Stimulated activated memory B cell treated with anti-CD40 and anti-IgM and Interleukin-4, amounts not matched to agents 10 μg/mL and 1 μg/mL and 100 μg/mL, for 72 hours (primary cell): ENCODE measurements at regions not wholly inside any gene's neighbourhood (a gene's known extent, or its start where the extent isn't known, plus 50 kb on each side); places are given as distances from the start of the nearest gene placed in this dataset.

ENCODE experiments used
- ATAC-seq: fragments of 150-1000 bp; cut with Tn5 transposase; 2 replicates; pipeline ENCODE4 v1.10.0; 2021
- H3K27ac Mint-ChIP-seq: one replicate; pipeline ENCODE4 v1.8.0; 2022; ENCODE audit warnings: mild to moderate bottlenecking, mixed read lengths
- H3K27me3 Mint-ChIP-seq: one replicate; pipeline ENCODE4 v1.8.0; 2022; ENCODE audit warnings: mixed read lengths
- H3K36me3 Mint-ChIP-seq: one replicate; pipeline ENCODE4 v1.8.0; 2022; ENCODE audit warnings: mixed read lengths
- H3K4me1 Mint-ChIP-seq: one replicate; pipeline ENCODE4 v1.8.0; 2022; ENCODE audit warnings: mixed read lengths
- H3K4me3 Mint-ChIP-seq: one replicate; pipeline ENCODE4 v1.8.0; 2022; ENCODE audit warnings: mild to moderate bottlenecking, moderate library complexity, mixed read lengths
- H3K9me3 Mint-ChIP-seq: one replicate; pipeline ENCODE4 v1.8.0; 2022; ENCODE audit warnings: mixed read lengths

GRCh38 chr2:6398421-6398820 is 467.3 kb downstream of the CMPK2 start:
- H3K36me3 Mint-ChIP-seq, result no peaks in the 10 kb centered on the region
- no peaks in the 10 kb centered on the region for H3K27me3 Mint-ChIP-seq
- no peak overlapping the region for H3K4me3 Mint-ChIP-seq
- peaks cover 4% of the 10 kb centered on the region for H3K9me3 Mint-ChIP-seq
- no peaks in the 10 kb centered on the region for H3K4me1 Mint-ChIP-seq
- ATAC-seq, result no peak
- H3K27ac Mint-ChIP-seq, result no peak overlapping the region

DNA sequence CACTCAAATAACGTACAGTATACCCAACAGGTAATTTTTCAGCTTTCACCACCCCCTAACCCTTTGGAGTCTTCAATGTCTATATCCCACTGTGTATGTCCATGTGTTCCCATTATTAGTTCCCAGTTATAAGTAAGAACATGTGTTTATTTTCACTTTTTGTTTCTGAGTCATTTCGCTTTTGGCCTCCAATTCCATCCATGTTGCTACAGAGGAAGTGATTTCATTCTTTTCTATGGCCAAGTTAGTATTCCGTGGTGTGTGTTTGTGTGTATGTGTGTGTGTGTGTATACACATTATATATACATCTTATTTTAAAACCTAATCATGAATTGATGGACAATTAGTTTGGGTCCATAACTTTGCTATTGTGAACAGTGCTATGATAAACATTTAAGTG is 464.4 kb downstream of the CMPK2 start:
- Mint-ChIP-seq H3K4me1 (no peaks in the 10 kb centered on the region), H3K4me3 (no peak overlapping the region), H3K9me3 (peaks cover 3% of the 10 kb centered on the region), H3K27ac (no peak overlapping the region), H3K27me3 (no peaks in the 10 kb centered on the region), H3K36me3 (no peaks in the 10 kb centered on the region)
- ATAC-seq, result no peak

DNA sequence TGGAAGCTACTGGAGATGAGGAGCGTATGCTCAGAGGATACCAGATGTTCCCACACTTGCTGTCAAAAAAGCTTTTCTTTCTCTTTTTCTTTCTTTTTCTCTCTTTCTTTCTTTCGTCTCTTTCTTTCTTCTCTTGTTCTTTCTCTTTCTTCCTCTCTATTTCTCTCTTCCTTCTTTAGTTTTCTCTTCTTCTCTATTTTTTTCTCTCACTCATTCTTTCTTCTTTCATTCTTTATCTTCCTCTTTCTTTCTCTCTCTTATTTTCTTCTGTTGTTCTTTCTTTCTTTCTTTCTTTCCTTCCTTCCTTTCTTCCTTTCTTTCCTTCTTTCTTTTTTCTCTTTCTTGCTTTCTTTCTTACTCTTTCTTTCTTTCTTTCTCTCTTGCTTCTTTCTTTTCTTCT is 457.6 kb downstream of the CMPK2 start:
- Mint-ChIP-seq H3K36me3 (no peaks in the 10 kb centered on the region), H3K27me3 (no peaks in the 10 kb centered on the region), H3K9me3 (peaks cover 3% of the 10 kb centered on the region), H3K4me3 (no peak overlapping the region), H3K4me1 (no peaks in the 10 kb centered on the region), H3K27ac (no peak overlapping the region)
- no peak for ATAC-seq

- no peak overlapping the region for H3K4me3 Mint-ChIP-seq
- no peaks in the 10 kb centered on the region for H3K4me1 Mint-ChIP-seq
- H3K27ac Mint-ChIP-seq, result no peak overlapping the region
Measured at GRCh38 chr2:6410313-6410712, 455.4 kb downstream of the CMPK2 start.

GRCh38 chr2:6412533-6413091 is 453.1 kb downstream of the CMPK2 start:
- H3K36me3 Mint-ChIP-seq, result no peaks in the 10 kb centered on the region

More at GRCh38 chr2:6410313-6410712, 455.4 kb downstream of the CMPK2 start:
- Mint-ChIP-seq H3K27me3 (no peaks in the 10 kb centered on the region), H3K36me3 (no peaks in the 10 kb centered on the region), H3K9me3 (no peaks in the 10 kb centered on the region)
- ATAC-seq, result no peak

DNA sequence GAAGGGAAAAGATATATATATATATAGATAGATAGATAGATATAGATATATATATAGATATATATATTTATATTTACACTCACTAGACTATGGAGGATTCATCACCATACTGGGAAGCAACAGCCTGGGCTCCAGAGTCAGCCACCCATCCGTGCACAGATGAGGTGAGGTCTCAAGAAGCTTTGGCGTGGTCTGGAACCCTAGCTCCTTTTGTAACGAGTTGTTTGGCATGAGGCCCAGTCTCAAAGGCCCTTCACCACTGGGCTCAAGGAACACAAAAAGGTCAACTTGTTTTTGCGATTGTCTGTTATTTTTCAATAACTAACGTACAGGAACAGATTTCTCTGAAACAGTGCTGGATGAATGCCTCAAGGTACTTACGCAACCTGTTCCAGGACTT is 448.7 kb downstream of the CMPK2 start:
- H3K36me3 Mint-ChIP-seq, result no peaks in the 10 kb centered on the region
- no peak overlapping the region for H3K4me3 Mint-ChIP-seq
- no peak for ATAC-seq
- H3K27me3 Mint-ChIP-seq, result no peaks in the 10 kb centered on the region
- peaks cover 3% of the 10 kb centered on the region for H3K9me3 Mint-ChIP-seq
- H3K4me1 Mint-ChIP-seq, result peaks cover 11% of the 10 kb centered on the region
- no peak overlapping the region for H3K27ac Mint-ChIP-seq

More at GRCh38 chr2:6412533-6413091, 453.1 kb downstream of the CMPK2 start:
- Mint-ChIP-seq H3K27ac (no peak overlapping the region), H3K9me3 (no peaks in the 10 kb centered on the region), H3K4me1 (no peaks in the 10 kb centered on the region), H3K27me3 (no peaks in the 10 kb centered on the region), H3K4me3 (no peak overlapping the region)
- ATAC-seq, result no peak

DNA sequence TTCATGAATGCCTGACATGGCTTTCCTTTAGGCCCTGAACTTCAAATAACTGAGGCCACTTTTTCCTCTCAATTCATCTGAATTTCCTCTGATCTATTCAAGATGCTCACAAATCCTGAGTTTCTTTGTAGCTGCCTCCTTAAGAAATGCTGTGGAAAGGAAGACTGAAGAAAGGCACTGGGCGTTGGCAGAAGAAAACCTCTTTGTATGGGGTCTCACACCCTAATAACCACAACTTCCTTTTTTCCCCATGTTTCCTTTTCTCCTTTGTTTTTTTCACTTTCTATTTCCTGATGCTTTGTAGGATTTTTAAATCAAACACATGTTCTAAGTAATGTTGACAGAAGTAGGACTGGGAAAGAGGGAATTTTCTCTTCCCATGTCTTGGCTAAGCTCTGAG is 447.4 kb downstream of the CMPK2 start:
- Mint-ChIP-seq H3K4me3 (no peak overlapping the region), H3K27me3 (no peaks in the 10 kb centered on the region), H3K27ac (no peak overlapping the region), H3K4me1 (peaks cover 11% of the 10 kb centered on the region), H3K9me3 (peaks cover 3% of the 10 kb centered on the region), H3K36me3 (no peaks in the 10 kb centered on the region)
- no peak for ATAC-seq

DNA sequence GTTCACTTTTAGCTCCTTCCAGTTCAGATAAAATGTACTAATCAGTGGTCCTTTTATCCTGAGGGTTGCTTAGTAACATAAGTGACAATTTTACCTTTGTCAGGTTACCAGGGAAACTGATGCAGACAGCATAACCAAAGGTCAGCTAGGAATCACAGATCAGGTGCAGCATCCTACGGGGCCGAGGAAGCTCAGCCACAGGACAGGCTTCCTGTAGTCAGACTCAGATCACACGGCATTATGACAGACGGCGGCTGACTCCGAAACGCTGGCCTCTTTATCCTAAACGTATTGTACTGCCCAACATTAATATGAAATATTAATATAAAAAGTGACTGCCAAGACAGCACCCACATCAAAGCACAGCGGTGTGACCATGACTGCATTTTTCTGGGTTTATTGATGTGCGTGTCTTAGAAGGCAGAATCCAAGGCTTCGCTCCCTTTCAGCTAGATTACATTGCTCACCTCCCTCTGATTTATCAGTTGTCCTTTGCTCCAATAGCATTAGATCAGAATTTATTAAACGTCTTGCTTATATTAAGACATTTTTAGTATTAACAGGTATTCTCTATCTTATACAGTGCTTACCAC is 444.5 kb downstream of the CMPK2 start:
- H3K27me3 Mint-ChIP-seq, result no peaks in the 10 kb centered on the region
- no peak overlapping the region for H3K27ac Mint-ChIP-seq
- H3K4me1 Mint-ChIP-seq, result peaks cover 11% of the 10 kb centered on the region
- H3K9me3 Mint-ChIP-seq, result peaks cover 3% of the 10 kb centered on the region
- H3K4me3 Mint-ChIP-seq, result no peak overlapping the region
- H3K36me3 Mint-ChIP-seq, result no peaks in the 10 kb centered on the region
- no peak for ATAC-seq

- Mint-ChIP-seq H3K9me3 (peaks cover 3% of the 10 kb centered on the region), H3K27me3 (no peaks in the 10 kb centered on the region), H3K4me1 (peaks cover 11% of the 10 kb centered on the region), H3K36me3 (no peaks in the 10 kb centered on the region), H3K27ac (no peak overlapping the region), H3K4me3 (no peak overlapping the region)
- ATAC-seq, result no peak
Measured at GRCh38 chr2:6421888-6422287, 443.8 kb downstream of the CMPK2 start.

- ATAC-seq, result no peak
- Mint-ChIP-seq H3K27me3 (no peaks in the 10 kb centered on the region), H3K36me3 (no peaks in the 10 kb centered on the region), H3K4me1 (peaks cover 6% of the 10 kb centered on the region), H3K4me3 (no peak overlapping the region), H3K27ac (no peak overlapping the region), H3K9me3 (no peaks in the 10 kb centered on the region)
Measured at GRCh38 chr2:6423157-6423556, 442.6 kb downstream of the CMPK2 start.

DNA sequence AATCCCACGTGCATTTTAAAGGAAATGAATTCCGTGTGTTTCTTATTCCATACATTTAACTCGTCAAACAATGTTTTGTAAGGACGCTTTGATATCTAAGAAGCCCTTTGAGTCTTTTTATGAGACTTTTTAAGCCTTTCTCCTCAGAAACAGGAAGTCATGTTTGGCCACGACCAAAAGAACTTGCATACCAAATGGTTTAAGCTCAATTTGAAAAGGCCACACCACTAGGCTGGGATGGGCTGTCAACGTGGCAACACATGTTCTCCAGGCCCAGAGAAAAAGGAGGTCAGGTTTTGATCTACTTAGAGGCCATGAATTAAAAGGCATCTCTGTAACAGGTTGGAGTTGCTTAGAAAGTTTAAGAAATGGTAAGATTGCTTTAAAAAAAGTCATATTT is 441.8 kb downstream of the CMPK2 start:
- Mint-ChIP-seq H3K4me1 (no peaks in the 10 kb centered on the region), H3K36me3 (no peaks in the 10 kb centered on the region), H3K27me3 (no peaks in the 10 kb centered on the region), H3K4me3 (no peak overlapping the region), H3K9me3 (no peaks in the 10 kb centered on the region), H3K27ac (no peak overlapping the region)
- no peak for ATAC-seq

DNA sequence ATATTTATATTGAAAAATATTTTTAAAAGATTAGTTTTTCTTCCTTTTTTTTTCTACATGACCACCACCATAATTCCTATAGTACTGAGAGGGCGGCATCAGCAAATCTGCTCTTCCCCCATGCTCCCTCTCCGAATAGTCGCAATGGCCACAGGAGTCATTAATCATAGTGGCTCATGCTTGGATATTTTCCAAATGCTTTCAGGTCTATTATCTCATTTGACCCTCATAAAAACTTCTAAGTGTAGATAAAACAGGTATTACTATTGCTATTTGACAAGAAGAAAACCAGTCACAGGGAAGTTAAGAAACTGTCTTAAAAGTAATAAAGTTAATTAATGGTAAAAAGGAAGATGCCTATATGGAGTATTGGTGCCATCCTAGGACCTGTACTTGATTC is 440.7 kb downstream of the CMPK2 start:
- H3K27ac Mint-ChIP-seq, result no peak overlapping the region
- no peaks in the 10 kb centered on the region for H3K27me3 Mint-ChIP-seq
- H3K9me3 Mint-ChIP-seq, result no peaks in the 10 kb centered on the region
- no peak for ATAC-seq
- H3K4me3 Mint-ChIP-seq, result no peak overlapping the region
- no peaks in the 10 kb centered on the region for H3K36me3 Mint-ChIP-seq
- H3K4me1 Mint-ChIP-seq, result no peaks in the 10 kb centered on the region

- Mint-ChIP-seq H3K36me3 (no peaks in the 10 kb centered on the region), H3K27me3 (no peaks in the 10 kb centered on the region), H3K4me1 (no peaks in the 10 kb centered on the region), H3K4me3 (no peak overlapping the region), H3K27ac (no peak overlapping the region), H3K9me3 (peaks cover 3% of the 10 kb centered on the region)
- no peak for ATAC-seq
Measured at GRCh38 chr2:6429210-6429986, 436.3 kb downstream of the CMPK2 start.

DNA sequence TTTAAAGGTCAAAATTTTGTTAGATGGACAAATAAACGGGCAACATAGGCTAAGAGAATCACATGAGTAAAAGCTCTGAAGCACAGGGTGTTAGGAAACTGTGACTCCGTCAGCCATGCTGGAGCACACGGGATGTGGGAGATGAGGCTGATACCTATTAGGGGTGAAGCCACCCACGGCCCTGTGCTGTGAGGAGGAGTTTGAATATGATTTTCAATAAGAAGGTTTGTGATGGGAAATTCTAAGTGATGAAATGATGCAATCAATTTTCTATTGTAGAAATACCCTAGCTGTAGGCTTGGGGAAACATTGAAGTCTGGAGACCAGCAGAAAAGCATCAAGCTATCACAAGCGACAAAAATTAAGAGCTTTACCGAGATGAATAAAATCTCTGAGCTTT is 431.3 kb downstream of the CMPK2 start:
- Mint-ChIP-seq H3K4me3 (no peak overlapping the region), H3K27ac (no peak overlapping the region), H3K4me1 (no peaks in the 10 kb centered on the region), H3K27me3 (no peaks in the 10 kb centered on the region), H3K9me3 (peaks cover 3% of the 10 kb centered on the region), H3K36me3 (no peaks in the 10 kb centered on the region)
- ATAC-seq, result no peak

DNA sequence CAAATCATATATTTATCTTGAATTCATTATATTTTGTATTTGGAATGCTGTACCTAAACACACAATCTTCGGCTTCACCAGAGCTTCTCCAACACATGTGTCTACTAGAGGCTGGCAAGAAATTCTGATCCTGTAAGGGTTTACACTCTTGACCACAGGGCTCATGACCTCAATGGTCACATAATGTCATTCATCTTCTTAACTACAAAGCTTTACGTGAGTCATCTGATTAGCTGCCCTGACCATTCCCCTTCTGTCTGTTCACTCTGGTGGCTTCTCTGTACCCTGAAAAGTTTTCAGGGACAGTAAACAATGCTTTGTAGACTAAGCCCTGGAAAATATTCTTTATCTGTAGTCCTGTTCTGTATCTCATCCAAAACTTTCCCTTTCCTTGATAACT is 423.9 kb downstream of the CMPK2 start:
- no peak for ATAC-seq
- no peak overlapping the region for H3K27ac Mint-ChIP-seq
- H3K4me3 Mint-ChIP-seq, result no peak overlapping the region
- H3K4me1 Mint-ChIP-seq, result no peaks in the 10 kb centered on the region
- H3K36me3 Mint-ChIP-seq, result no peaks in the 10 kb centered on the region
- H3K9me3 Mint-ChIP-seq, result no peaks in the 10 kb centered on the region
- H3K27me3 Mint-ChIP-seq, result no peaks in the 10 kb centered on the region
